Smooth muscle cell (in vitro differentiated cells): ENCODE measurements at regions not wholly inside any gene's neighbourhood (a gene's known extent, or its start where the extent isn't known, plus 50 kb on each side); places are given as distances from the start of the nearest gene placed in this dataset.

Experiments
- DNase-seq: peaks from one replicate; lab custom pipeline; 2025; ENCODE audit not compliant: unreplicated experiment; lab: John Stamatoyannopoulos, UW
- H2AFZ ChIP-seq: fragments of 200-600 bp; sonication (generic); 2 replicates; pipeline ENCODE4 v1.6.0; 2016; ENCODE audit warnings: antibody characterized with exemption, low read depth, mild to moderate bottlenecking
- H3F3A ChIP-seq: fragments of 200-600 bp; sonication (generic); 2 replicates; pipeline ENCODE4 v1.6.0; 2017; ENCODE audit warnings: antibody characterized with exemption, low read depth
- H3K27ac ChIP-seq: fragments of 200-600 bp; sonication (generic); 2 replicates; pipeline ENCODE4 v1.5.1; 2016; ENCODE audit warnings: low read depth, mild to moderate bottlenecking
- H3K27me3 ChIP-seq: fragments of 200-600 bp; sonication (generic); 2 replicates; pipeline ENCODE4 v1.6.1; 2016; ENCODE audit warnings: low read depth, mild to moderate bottlenecking
- H3K36me3 ChIP-seq: fragments of 200-600 bp; sonication (generic); 2 replicates; pipeline ENCODE4 v1.5.1; 2016; ENCODE audit warnings: low read depth
- H3K4me1 ChIP-seq: fragments of 200-600 bp; sonication (generic); 2 replicates; pipeline ENCODE4 v1.5.1; 2016; ENCODE audit warnings: low read depth
- H3K4me2 ChIP-seq: fragments of 200-600 bp; sonication (generic); 2 replicates; pipeline ENCODE4 v1.6.0; 2016; ENCODE audit warnings: mild to moderate bottlenecking
- H3K4me3 ChIP-seq: fragments of 200-600 bp; sonication (generic); 2 replicates; pipeline ENCODE4 v1.5.1; 2016; ENCODE audit warnings: mild to moderate bottlenecking
- H3K79me2 ChIP-seq: fragments of 200-600 bp; sonication (generic); 2 replicates; pipeline ENCODE4 v1.6.0; 2016; ENCODE audit warnings: low read depth, mild to moderate bottlenecking
- H3K9ac ChIP-seq: fragments of 200-600 bp; sonication (generic); 2 replicates; pipeline ENCODE4 v1.6.0; 2016; ENCODE audit warnings: low read depth
- H3K9me3 ChIP-seq: fragments of 200-600 bp; sonication (generic); replicated peaks from 2 replicates; pipeline ENCODE4 v1.5.1; 2016; ENCODE audit warnings: low read depth
- H4K20me1 ChIP-seq: fragments of 200-600 bp; sonication (generic); 2 replicates; pipeline ENCODE4 v1.6.0; 2016; ENCODE audit warnings: low read depth
- WGBS: methylation state at CpG from one replicate; pipeline ENCODE4 v1.1.7; 2016; ENCODE audit warnings: low lambda C conversion rate; 5-methylcytosine and 5-hydroxymethylcytosine counted together
- TF ChIP-seq, protein P1 (sequence below): fragments of 200-600 bp; sonication (generic); IDR thresholded peaks from 2 replicates; pipeline ENCODE4 v1.5.1; 2017; ENCODE audit warnings: borderline replicate concordance, mild to moderate bottlenecking, antibody characterized with exemption; ENCODE audit not compliant: insufficient read depth, poor library complexity, severe bottlenecking

DNA sequence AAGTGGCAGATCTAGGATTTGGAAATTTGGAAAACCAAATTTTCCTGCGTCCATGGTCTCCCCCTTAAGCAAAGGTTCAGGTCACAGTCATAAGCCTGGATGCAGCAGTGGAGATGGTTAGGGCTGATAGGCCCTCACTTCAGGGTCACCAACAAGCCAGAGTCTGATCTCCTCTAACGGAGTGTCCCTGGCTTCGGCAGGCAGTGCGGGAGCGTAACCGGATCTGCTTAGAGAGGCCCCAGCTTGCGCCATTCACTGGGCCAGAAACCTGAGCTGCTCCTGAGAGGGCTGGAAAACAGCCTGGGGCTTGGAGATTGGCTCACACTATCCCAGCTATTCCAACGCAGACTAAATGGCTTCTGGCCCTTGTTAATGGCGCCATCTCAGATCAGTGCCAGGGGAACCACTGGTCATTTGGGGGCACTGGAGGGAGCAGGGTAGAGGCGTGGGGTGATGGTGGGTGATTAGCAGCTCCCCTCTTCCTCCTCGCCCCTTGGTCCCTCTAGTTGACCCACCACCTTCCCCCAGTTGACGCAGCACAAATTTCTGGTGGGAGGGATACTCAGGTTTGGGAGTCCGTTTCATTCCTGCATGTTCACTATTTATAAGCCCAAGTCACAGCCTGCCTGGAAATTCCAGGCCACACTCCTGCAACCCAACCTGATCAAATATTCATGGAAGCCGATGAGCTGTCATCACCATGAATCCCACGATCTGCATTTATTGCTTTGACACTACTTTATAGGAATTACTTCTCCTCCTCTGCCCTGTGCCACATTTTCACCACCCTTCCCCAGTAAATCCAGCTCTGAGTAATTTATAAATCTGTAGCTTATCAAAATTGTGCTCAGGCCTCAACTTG is 134.6 kb upstream of the CPEB4 start:
- Histone ChIP-seq H3K9me3 (no peaks in the 10 kb centered on the region), H3K9ac (no peak overlapping the region), H3K4me1 (peaks cover 5% of the 10 kb centered on the region), H3K27me3 (no peaks in the 10 kb centered on the region), H3F3A (no peaks in the 10 kb centered on the region), H3K36me3 (no peaks in the 10 kb centered on the region), H3K4me3 (no peak overlapping the region), H3K27ac (no peak overlapping the region), H3K4me2 (no peak overlapping the region), H3K79me2 (no peaks in the 10 kb centered on the region), H2AFZ (peak overlapping the region; percentile 56), H4K20me1 (no peaks in the 10 kb centered on the region)
- DNase-seq = no peak
- TF ChIP-seq, protein P1, sequence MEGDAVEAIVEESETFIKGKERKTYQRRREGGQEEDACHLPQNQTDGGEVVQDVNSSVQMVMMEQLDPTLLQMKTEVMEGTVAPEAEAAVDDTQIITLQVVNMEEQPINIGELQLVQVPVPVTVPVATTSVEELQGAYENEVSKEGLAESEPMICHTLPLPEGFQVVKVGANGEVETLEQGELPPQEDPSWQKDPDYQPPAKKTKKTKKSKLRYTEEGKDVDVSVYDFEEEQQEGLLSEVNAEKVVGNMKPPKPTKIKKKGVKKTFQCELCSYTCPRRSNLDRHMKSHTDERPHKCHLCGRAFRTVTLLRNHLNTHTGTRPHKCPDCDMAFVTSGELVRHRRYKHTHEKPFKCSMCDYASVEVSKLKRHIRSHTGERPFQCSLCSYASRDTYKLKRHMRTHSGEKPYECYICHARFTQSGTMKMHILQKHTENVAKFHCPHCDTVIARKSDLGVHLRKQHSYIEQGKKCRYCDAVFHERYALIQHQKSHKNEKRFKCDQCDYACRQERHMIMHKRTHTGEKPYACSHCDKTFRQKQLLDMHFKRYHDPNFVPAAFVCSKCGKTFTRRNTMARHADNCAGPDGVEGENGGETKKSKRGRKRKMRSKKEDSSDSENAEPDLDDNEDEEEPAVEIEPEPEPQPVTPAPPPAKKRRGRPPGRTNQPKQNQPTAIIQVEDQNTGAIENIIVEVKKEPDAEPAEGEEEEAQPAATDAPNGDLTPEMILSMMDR = no peak
- 53% methylated on average over 15 of the region's 15 CpGs for WGBS

DNA sequence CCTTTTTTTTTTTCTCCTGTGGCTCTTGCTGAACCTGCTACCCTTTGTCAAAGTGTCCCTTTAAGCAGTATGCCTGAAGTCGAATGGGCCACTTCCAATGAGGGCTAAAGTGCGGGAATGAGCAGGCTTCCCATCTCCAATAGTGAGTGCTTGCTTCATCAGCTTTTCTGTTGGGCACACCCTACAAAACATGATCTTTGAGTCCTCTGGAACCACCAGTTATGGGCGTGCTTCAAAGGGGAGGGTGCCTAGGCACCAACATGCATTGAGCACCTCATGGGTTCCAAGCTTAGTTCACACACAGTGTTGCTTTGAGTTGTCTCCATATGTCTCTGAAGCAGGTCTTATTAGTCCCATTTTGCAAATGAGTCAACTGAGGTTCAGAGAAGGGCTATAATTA is 132.8 kb upstream of the CPEB4 start:
- Histone ChIP-seq H3K27ac (no peak overlapping the region), H3K36me3 (no peaks in the 10 kb centered on the region), H3F3A (no peaks in the 10 kb centered on the region), H3K4me1 (peaks cover 5% of the 10 kb centered on the region), H3K9me3 (no peaks in the 10 kb centered on the region), H2AFZ (no peak overlapping the region), H3K9ac (no peak overlapping the region), H3K27me3 (no peaks in the 10 kb centered on the region), H3K4me3 (no peak overlapping the region), H3K4me2 (no peak overlapping the region), H3K79me2 (no peaks in the 10 kb centered on the region), H4K20me1 (no peaks in the 10 kb centered on the region)
- DNase-seq = no peak
- WGBS = 97% methylated on average over 3 of the region's 3 CpGs
- TF ChIP-seq, protein P1 = no peak

DNA sequence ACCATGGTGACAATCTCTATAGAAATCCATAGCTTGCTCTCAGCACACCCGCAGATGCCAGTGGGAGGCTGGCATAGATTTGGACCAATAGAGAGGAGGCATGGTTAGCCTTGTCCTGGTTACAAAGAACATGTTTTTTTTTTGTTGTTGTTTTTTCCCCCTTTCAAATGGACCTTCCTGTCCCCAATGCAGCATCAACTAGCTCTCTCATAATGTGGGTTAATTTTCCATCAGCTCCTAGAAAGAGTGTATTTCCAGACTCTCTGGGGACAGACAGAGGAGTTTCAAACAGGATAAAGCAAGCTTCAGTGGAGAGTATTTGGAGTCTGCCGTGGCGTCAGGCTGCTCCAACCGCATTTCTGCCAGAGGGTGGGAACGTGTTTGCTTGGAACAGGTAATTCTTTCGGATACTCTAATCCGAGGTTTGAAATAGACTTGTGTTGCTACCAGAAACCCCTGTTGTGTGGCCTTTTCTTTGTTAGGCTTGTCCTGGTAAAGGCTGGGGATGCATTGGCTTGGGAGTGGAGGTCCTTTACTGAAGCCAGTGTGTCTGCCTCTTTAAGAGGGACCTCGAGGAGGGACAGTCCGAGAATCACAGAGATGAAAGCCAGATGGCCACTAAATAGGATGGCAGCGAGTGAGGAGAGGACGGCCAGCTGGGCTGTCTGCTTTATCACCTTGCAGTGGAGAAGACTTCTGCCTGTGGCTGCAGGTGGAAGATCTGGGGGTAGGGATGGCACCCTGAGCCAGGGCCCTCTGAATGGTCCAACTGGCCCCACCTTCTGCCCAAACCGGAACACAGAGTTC is 130.5 kb upstream of the CPEB4 start:
- Histone ChIP-seq H3K4me1 (peaks cover 5% of the 10 kb centered on the region), H2AFZ (no peak overlapping the region), H4K20me1 (no peaks in the 10 kb centered on the region), H3F3A (no peaks in the 10 kb centered on the region), H3K4me3 (no peak overlapping the region), H3K27ac (no peak overlapping the region), H3K79me2 (no peaks in the 10 kb centered on the region), H3K9me3 (no peaks in the 10 kb centered on the region), H3K4me2 (no peak overlapping the region), H3K36me3 (no peaks in the 10 kb centered on the region), H3K9ac (no peak overlapping the region), H3K27me3 (no peaks in the 10 kb centered on the region)
- no peak for DNase-seq
- WGBS = 60% methylated on average over 12 of the region's 12 CpGs
- TF ChIP-seq, protein P1 = no peak
